Activated T-cell treated with anti-CD3 and anti-CD28 coated beads for 48 hours (primary cell): ENCODE measurements at regions not wholly inside any gene's neighbourhood (a gene's known extent, or its start where the extent isn't known, plus 50 kb on each side); places are given as distances from the start of the nearest gene placed in this dataset.

ENCODE experiments used
- DNase-seq: peaks from one replicate; pipeline ENCODE4 v3.0.0-alpha.2; 2020; ENCODE audit warnings: low read depth

DNA sequence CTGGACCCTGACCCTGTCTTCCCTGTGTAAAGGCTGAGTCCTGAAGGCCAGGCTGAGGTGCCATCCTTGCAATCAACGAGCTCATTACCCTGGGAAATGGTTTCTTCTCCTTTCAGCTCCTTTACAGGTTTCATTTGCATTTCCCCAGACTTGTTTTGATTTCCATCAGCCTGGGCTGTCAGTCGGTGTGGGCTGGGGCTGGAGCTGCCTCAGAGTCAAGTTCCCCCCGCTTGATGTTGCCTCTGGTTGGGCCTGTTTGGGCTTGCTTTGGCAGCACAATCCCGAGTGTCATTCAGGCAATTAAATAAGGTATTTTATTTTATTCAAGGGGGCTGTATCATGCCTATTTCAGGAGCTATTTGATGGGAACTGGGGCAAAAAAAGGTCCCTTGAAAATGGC, 424.9 kb downstream of the INSC start:
- DNase-seq: no peak

DNA sequence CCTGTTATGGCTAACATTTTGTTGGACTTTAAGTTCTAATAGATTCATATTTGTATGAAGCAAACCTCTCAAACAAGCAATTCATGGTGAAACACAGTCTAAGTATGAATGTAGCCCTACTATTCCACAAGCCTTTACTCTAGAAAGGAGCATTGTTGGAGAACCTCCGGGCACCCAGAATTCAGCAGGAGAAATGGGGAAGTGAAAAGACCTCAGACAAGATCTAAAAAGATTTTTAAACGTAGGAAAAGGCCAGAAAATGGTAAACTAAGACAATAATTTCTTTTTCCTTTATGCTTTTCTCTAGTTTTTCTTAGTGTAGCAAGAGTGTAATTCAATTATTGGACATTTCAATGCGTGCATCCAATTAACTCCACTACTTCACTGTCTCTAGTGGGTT, 426.4 kb downstream of the INSC start:
- DNase-seq: no peak

DNA sequence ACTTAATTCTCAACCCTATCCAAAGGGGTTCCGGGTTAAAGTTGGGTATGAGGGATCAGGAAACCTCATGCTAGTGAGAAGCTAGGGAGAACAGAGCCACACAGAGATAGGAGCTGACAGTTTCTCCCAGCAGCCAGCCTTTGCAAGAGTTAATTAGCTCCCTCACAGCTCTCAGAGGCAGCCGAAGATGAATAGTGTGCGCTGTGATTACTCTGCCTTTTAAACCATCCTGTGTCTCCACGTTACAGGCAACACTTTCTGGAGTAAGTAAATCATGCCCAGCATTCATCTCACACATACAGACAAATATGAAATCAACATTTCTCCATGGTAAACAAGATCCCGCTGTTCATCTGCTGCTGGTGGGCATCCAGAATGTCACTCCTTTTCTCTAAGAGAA, 429.6 kb downstream of the INSC start:
- DNase-seq: no peak

DNA sequence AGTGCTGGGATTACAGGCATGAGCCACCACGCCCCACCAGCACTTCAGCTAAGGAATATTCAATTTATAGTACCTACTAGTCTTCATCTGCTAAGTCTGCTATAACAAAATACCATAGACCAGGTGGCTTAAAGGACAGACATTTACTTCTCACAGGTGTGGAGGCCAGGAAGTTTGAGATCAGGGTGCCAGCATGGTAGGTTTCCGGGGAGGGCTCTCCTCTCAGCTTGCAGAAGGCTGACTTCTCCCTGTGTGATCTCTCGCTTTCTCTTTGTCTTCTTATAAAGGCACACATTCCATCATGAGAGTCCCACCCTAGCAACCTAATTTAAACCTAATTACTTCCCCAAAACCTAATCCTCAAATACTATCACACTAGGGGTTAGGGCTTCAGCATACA, 433.0 kb downstream of the INSC start:
- DNase-seq: no peak

DNA sequence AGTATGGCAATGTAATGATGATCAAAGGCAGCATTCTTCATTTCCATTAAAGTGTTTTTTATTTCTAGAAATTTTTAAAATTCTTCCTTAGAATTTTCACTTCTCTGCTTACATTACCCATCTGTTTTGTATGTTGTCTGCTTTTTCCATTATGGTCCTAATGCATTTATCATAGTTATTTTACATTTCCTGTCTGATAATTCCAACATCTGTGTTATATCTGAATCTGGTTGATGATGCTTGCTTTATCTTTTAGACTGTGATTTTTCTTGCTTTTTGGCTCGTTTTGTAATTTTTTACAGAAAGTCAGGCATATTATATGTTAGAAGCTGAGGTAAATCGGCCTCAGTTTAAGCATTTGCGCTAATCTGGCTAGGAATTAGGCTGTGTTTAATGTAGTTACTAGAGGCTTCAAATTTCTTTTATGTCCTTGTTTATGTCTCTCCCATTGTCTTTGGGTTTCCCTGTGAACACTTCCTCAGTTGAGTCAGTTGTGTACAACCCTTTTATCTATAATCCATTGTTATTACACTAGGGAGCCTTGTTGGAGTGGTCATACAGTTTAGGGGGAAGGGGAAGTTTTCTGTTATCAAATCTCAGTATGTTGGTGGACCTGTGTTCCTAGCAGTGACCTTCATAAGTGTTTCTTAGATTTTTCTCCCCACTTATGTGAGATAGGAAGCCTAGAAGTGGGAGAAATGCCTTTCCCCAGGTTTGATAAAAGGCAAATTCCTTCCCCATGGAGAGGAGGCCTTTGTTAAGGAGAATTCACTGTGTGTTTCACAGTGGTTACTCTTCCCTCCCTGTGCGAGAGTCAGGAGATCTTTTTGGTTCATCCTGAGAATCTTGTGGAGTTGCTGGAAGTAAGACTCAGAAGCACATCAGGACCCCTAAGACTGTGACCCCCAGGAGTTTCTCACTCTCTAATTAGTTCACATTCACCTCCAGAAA, 437.5 kb downstream of the INSC start:
- DNase-seq: no peak

DNA sequence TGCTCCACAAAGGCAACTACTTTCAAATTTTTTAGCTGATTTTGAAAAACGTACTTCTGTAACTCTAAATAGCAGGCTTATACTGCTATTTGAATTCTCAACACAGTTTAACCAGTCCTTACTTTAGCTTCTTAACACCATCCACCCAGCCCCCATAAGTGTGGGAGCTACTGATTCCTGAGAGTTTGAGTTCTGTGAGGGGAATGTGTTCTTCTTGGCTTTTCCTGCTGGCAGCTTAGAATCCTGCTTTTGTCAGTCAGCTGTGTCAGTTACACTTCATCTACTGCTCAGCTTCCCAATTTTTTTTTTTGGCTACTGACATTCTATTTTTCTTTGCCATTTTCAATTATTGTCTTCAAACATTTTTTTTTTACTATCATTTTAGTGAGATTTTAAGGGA, 440.4 kb downstream of the INSC start:
- DNase-seq: no peak

DNA sequence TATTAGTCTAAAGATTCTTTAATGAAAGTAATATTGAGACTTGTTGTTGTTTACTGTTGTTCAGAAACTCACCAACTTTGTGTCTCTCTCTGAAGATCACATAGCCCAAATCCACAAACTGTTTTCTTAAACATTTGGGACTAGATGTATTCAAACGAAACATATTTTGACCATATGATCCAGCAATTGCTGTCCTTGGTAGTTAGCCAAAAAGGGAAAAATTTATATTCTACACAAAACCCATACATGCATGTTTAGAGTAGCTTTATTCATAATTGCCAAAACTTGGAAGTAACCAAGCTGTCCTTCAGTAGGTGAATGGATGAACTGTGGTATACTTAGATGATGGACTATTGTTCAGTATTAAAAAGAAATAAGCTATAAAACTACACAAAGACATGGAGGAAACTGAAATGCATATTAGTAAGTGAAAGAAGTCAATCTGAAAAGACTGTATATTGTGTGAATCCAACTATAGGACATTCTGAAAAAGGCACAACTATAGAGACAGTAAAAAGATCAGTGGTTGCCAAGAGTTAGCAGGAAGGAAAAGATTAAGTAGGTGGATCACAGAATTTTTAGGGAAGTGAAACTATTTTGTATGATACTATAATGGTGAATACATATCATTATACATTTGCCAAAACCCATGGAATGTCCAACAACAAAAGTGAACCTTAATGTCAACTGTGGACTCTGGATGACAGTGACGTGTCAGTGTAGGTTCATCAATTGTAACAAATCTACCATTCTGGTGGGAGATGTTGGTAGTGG, 442.9 kb downstream of the INSC start:
- DNase-seq: no peak

DNA sequence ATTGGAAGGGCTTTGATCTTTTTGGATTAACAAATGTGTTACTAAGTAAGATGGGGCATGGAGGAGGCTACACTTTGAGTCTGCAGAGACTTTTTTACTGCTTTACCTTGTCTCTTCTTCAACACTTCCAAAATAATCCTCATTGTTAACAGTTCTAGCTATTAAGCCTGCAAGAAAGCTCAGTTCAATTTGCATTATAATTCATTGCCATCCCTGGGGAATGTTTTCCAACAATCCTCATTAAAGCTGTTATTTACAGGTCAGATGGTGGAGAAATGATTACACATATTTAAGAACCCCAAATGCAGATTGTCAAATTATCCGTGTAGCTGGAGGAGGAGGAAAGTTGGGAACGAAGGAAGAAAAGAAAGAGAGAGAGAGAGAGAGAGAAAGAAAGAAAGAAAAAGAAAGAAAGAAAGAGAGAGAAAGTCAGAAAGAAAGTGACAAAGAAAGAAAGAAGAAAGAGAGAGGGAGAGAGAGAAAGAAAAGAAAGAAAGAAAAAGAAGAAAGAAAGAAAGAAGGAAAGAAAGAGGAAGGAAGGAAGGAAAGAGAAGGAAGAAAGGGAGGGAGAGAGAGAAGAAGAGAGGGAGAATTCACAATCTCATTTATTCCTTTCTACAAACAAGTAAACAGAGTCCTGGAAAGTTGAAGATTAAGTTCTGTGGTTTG, 443.9 kb downstream of the INSC start:
- no peak for DNase-seq

DNA sequence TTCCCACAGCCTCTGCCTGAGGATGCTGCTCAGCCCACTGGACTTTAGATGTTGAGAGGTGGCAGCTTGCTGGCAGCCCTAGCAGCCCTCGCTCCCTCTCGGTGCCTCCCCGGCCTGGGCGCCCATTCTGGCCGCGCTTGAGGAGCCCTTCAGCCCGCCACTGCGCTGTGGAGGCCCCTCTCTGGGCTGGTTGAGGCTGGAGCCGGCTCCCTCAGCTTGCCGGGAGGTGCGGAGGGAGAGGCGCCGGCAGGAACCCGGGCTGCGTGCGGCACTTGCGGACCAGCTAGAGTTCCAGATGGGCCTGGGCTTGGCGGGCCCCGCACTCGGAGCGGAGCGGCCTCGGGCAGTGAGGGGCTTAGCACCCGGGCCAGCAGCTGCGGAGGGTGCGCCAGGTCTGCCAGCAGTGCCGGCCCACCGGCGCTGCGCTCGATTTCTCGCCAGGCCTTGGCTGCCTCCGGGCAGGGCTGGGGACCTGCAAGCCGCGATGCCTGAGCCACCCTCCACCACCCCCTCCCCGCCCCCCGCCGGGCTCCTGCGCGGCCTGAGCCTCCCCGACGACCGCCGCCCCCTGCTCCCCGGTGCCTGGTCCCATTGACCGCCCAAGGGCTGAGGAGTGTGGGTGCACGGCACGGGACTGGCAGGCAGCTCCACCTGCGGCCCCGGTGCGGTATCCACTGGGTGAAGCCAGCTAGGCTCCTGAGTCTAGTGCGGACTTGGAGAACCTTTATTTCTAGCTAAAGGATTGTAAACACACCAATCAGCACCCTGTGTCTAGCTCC, 446.2 kb downstream of the INSC start:
- no peak for DNase-seq

DNA sequence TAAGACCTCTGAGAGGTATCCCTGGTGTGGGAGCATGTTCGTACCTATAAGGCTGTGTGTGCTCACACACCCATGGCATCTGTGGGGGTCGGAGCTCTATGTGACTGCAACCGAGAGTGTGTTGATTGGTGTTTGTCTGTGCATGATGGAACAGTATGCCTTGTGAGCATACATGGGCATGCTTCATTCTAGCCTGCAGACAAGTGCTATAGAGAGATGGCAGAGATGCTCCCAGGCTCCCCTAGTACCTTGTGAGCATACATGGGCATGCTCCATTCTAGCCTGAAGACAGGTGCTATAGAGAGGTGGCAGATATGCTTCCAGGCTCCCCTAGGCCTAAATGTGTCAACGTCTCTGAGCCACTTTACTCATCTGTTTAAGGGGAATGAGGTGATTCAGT, 447.5 kb downstream of the INSC start:
- DNase-seq: no peak

DNA sequence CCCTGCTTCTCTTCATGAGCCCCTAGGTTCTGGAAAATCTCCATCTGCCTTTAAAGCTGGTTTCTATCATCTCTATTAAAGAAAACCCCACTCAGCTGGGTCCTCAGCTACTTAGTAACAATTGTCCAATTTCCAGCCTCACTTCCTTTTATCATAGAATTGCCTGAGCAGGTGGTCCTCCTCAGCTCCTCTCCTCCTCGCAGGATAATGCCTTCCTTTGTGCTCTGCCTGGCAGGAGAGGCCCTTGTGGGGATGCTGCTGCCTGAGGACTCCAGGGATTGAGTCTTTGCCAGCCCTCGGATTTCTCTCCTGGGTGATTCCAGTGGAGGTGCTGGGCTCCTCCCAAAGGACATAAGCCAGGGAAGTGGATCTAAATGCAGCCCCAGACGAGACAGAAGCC, 448.3 kb downstream of the INSC start:
- DNase-seq: no peak

DNA sequence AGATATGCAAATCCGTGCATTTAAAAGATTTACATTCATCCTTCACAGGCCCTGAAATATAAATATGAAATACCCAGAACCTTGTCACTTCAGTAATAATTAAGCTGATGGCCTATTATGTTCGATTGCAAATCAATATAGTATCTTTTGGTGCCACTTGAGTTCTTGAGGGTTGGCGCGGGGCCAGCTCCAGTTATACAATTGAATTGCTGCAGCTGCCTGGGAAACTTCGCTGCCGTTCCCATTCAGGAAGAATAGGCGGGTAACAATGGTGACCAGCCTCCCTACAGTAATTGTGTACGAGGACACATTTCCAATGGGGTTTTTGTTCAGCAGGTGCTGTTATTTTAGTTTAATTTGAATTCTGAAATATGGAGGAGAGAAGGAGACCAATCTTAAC, 451.2 kb downstream of the INSC start:
- DNase-seq: no peak

DNA sequence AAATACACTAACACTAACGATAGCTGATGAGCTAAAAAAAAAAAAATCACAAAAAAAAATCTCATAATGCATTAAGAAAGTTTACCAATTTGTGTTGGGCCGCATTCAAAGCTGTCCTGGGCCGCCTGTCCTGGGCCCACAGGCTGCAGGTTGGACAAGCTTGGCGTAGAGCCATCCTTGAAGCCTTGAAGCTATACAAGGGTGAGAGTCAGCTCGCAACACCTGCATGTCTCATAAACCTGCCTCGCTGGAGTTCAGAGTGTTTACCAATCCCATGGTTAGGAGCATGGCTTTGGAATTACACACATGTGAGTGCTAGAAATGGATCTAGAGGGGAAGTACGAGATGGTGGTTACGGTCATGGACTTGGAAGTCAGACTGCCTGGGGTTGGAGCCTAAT, 453.7 kb downstream of the INSC start:
- DNase-seq: no peak

DNA sequence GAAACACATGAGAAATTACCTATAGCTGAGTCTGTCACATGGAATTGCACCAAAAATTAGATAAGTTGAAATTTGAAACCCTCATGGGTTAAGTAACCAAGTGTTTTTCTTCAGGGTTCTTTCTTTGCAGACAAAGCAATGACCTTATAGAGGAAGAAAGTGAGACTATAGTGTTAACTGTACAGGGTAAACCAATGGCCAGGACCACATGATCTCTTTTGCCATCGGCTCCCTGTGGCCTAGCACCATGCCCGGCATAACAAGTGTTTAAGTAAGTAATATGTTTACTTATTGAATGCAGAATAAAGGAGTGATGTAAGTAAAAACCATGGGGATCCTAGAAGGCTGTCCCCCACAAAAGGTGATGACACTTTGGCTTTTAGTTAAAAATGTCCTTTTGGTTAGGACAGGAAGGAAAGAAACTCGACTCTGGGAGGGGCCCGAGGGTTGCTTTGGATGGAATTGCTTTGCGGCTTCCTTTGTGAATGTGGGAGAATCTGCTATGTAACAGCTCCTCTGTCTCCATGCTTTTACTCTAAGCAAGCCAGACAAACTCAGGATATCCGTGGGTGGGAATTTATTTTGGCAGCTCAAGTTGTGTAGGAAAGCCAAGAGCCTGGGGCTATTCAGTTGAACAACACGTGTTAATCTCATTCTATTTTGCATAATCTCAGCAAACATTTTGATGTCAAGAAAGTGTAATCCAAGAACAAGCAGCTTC, 454.7 kb downstream of the INSC start:
- no peak for DNase-seq

DNA sequence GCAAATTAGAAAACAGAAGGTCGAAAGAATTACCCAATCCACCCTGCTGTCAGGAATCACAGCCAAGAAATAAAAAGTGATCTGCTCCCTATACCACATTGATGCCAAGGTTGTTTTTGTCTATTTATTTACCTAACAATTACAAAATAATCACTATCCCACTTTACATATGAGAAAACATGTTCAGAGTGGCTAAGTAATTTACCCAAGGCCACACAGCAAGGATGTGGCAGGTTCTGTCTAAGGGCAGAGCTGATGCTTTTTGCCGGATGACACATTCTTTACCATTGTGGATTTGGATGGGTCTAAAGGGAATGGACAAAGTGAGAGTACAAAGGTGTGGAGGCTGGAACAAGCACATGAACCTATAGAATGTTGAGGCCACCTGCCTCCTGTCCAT, 460.7 kb downstream of the INSC start:
- no peak for DNase-seq

DNA sequence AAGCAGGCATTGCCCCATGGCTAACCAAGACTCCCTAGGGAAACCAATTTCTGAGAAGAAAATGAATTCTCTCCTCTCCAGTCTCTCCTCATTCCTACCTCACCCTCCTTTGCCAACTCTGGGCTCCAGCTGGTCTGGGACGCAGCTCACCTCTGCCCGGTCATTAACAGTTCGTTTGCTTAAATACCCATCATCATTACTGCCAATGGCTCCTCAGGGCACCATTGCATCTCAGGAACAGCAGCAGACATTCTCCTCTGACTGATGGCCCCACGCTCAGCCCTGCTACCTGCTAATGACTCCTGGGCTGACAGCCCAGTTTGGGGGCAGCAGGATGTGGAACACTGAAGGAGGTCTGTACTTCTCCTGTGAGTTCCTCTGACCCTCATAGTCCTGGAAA, 462.0 kb downstream of the INSC start:
- DNase-seq: no peak

DNA sequence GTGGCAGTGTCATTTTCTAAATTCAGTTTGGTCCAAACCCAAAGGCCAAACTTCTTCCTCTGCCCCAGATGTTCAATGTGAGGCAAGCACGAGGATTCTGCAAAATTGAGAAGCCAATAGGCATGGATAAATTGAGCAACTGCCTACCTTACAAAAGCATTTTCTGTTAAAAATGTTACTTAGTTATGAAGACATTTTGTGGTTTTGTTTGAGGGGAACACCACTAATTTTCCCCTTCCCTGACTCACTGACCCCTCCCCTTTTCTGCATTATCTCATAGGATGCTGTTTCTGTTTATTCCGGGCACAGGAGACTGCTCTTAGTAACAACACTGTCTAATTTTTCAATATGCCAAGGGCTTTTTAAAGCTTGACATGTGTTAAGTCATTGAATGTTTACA, 462.8 kb downstream of the INSC start:
- DNase-seq: no peak

DNA sequence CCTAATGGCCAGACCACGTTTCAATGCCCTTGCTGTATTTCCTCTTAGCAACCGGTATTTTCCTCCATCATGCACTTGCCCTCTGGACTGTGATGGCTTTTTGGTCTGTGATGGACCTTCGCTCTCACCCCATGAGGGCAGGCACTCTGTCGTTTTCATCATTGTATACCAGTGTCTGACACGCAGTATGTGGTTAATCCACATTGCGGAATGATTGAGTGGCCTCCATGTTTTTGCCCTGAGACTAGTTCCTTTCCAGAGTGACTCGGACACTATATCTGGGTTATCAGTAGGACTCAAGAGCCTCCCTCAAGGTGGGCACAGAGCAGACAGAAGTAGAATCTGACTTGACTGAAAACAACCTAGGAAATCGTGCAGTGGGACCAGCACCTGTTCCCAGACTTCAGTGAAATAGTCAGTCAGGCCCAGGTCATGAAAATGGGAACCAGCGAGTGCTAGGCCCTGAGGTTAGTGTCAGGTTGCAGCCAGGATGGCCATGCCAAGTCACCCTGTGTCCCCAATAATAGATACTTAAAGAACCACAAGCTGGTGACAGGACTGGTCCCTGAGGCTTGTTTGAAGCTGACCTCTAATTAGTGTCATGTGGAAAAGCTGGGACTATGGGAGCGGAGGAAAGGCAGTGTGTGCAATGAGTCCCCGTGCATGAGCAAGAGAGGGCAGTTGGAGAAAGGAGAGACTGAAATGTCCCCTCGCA, 464.7 kb downstream of the INSC start:
- no peak for DNase-seq

DNA sequence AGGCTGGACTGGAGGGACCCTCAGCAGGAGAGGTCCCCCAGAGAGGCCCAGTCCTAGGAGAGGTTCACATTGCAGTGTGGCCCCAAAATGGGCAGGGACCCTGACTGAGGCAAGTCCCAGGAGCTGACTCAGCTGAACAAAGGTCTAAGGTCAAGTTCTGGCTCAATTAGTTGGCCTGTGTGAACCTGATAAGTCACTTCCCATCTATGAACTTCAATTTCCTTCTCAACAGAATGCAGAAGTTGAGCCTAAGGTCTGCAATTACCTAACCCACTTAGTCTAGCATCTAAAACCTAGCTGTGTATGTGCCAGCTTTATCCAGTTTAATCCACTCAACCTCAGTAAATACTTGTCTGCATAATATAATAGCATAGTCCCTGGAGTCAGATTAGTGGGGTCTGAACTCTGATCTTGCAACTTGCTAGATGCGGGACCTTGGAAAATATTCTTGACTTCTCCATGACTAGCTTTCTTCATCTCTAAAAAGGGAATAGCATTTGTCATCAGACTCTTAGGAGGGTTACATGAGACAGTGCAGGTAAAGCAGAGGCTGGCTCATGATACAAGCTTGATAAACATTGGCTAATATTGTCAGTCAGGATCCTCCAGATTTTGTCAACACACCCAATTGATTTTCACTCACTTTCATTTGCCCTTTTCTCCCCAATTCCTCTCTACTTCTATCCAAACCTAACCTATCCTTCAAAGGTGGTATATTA, 465.5 kb downstream of the INSC start:
- DNase-seq: no peak

DNA sequence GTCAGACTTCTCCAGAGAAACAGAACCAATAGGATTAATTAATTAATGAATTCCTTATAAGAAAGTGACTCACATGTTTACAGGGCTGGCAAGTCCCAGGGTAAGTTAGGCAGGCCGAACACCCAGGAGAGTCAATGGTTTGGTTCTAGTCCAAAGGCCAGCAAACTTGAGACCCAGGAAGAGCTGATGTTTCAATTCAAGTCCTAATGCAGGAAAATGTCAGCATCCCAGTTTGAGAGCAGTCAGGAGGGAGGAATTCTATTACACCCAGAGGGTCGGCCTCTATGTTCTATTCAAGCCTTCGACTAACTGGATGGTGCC, 466.0 kb downstream of the INSC start:
- no peak for DNase-seq
